ENCODE measurements at regions not wholly inside any gene's neighbourhood (a gene's known extent, or its start where the extent isn't known, plus 50 kb on each side); places are given as distances from the start of the nearest gene placed in this dataset.

DNA sequence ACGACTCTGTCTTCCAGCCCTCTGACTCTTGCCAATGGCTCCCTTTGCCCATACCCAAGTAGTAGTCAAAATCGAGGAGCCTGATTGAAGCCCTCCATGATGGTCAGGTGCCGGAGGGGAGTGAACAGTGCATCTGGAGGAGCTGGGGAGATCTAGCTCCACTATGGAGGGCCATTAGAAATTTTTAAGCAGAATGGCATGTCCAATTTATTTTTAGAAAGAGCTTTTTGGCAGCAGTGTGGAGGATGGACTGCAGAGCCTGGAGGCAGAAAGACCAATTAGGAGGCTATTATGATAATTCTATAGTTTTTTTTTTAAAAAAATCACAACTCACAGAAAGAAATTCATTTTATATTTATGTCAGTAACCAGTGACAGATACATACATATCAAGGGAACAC is 92.7 kb upstream of the SLC7A1 start:
- DNase-seq (ENCODE audit: low read depth) = no peak
- TF ChIP-seq, protein P1, sequence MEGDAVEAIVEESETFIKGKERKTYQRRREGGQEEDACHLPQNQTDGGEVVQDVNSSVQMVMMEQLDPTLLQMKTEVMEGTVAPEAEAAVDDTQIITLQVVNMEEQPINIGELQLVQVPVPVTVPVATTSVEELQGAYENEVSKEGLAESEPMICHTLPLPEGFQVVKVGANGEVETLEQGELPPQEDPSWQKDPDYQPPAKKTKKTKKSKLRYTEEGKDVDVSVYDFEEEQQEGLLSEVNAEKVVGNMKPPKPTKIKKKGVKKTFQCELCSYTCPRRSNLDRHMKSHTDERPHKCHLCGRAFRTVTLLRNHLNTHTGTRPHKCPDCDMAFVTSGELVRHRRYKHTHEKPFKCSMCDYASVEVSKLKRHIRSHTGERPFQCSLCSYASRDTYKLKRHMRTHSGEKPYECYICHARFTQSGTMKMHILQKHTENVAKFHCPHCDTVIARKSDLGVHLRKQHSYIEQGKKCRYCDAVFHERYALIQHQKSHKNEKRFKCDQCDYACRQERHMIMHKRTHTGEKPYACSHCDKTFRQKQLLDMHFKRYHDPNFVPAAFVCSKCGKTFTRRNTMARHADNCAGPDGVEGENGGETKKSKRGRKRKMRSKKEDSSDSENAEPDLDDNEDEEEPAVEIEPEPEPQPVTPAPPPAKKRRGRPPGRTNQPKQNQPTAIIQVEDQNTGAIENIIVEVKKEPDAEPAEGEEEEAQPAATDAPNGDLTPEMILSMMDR (IDR thresholded peaks at IDR 0.05; ENCODE audit: insufficient read depth, low read depth, low read length) = no peak
- no peak overlapping the region for H3K4me3 ChIP-seq (ENCODE audit: low read depth, low read length)

DNA sequence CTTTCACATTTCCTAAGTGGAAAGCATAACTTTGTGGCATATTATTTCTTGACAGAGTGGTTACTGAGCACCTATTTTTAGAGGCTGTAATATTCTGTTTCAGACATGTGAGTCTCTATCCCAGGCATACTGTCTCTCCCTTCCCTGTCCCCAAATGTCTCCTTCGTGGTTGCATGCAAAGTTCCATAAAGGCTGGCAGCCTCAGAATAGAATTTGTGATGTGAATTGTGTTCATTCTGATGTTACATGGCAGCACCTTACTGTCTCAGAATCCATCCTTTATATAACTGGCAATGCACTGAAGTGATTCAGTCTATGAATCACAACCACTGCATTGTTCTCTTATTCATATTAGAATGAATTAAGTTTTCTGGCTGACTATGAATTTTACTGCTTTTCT is 89.0 kb upstream of the SLC7A1 start:
- H3K4me3 ChIP-seq (ENCODE audit: low read depth, low read length) = no peak overlapping the region
- TF ChIP-seq, protein P1 (IDR thresholded peaks at IDR 0.05; ENCODE audit: insufficient read depth, low read depth, low read length) = no peak
- DNase-seq (ENCODE audit: low read depth) = no peak

DNA sequence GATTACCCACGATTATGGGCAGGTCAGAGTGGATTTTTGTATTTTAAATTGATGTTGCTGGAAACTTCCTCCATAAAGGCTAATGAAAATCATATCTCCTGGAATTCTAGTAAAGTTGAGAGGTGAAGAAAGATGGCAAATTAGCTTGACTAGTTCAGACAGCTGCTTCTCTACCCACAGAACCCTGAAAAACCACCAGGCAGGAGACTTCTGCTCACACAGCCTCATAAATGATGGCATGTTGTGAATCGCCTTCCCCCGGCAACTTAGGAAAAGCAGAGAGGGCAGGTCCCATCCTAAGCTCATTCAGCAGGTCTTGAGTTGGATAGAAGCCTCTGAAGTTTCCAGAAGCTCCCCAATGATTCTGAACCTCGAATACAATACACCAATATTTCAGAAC is 87.6 kb upstream of the SLC7A1 start:
- DNase-seq (ENCODE audit: low read depth) = no peak
- TF ChIP-seq, protein P1 (IDR thresholded peaks at IDR 0.05; ENCODE audit: insufficient read depth, low read depth, low read length) = no peak
- no peak overlapping the region for H3K4me3 ChIP-seq (ENCODE audit: low read depth, low read length)

DNA sequence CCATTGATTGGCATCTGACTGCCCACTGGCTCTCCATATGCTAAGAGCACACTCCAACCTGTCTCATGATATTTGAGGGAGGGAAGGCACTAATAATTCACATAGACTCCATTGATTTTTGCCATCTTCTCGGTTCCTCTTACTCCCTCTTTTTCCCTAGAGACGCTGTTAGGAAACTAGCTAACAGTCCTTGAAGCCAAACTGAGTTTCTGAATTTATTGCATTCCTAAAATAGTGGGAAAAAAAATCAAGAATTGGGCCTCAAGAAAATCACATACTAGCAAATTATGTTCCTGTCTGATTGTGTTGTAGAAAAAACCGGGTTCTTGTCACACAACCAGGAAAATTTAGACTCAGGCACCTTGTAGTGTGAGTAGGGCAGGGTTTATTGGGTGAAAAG is 86.4 kb upstream of the SLC7A1 start:
- DNase-seq (ENCODE audit: low read depth) = no peak
- TF ChIP-seq, protein P1 (IDR thresholded peaks at IDR 0.05; ENCODE audit: insufficient read depth, low read depth, low read length) = no peak
- no peak overlapping the region for H3K4me3 ChIP-seq (ENCODE audit: low read depth, low read length)

DNA sequence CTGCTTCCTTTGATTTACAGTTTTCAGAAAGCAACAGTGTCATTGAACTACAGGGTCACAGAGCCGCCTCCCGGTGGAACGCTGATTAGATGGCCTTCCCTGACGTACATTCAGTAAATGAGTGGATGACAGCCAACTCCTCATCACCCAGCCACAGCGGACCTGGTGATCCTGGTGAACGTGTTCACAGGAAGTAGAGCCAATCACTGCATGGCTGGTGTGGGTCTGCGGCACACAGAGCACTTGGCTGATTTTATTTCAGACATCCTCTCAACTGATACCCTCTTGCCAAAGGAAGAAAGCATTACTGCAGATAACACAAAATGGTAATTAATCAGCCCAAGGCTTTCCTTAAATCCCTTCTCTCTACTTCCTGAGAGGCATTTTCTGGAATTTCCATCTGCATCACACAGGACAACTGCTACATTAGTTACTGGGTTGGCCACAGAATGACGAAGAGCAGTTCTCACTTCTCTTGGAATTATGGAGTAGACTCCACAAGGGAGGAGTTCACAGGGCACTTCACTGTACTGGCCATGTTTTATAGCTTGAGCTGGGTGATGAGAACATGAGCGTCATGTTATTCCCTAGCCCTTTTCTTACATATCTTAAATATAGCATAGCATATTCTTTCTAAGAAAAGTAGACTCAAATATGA is 84.0 kb upstream of the SLC7A1 start:
- TF ChIP-seq, protein P1 (IDR thresholded peaks at IDR 0.05; ENCODE audit: insufficient read depth, low read depth, low read length) = no peak
- no peak overlapping the region for H3K4me3 ChIP-seq (ENCODE audit: low read depth, low read length)
- no peak for DNase-seq (ENCODE audit: low read depth)

DNA sequence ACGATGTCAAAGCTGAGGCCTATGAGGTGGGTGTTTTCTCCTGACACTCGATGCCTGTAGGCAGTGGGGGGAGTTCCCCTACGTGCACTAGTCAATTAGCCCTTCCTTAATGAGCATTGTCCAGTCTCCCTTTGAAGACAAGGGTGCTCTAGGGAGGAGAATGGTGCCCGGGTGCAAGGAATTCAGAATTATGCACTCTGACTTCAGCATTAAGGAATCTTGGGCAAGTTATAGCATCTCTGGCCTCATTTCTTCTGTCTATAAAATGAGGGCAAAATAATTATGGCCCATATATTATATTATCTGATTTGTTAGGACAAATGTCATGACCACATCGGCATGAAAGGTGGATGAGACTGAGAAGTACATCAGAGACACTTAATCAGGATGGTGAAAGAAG is 82.1 kb upstream of the SLC7A1 start:
- DNase-seq (ENCODE audit: low read depth) = no peak
- H3K4me3 ChIP-seq (ENCODE audit: low read depth, low read length) = no peak overlapping the region
- TF ChIP-seq, protein P1 (IDR thresholded peaks at IDR 0.05; ENCODE audit: insufficient read depth, low read depth, low read length) = no peak

DNA sequence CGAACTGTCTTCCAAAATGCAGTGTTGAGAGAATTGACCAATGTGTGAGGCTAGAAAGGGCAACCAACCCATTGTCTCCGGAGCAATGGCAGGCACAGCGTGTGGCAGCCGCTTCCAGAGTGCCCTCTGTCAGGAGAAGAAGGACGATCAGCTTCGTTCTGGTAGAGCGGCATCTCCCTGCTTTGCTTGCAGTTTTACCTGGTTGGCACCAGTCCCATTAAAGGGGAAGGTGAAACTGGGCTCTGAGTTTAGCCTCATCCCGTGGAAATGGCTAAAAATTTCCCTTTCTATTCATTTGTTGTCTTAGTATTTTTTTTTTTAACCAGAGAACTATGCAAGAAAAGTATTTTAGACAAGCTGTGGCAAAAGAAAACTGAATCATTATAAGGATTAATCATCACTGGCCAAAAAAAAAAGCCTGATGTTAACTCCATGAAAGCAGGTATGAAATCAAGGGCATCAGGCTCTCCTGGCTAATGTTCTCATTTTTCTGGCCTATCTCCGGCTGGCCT is 81.5 kb upstream of the SLC7A1 start:
- DNase-seq (ENCODE audit: low read depth) = no peak
- TF ChIP-seq, protein P1 (IDR thresholded peaks at IDR 0.05; ENCODE audit: insufficient read depth, low read depth, low read length) = no peak

More for the DNA sequence above, 81.5 kb upstream of the SLC7A1 start:
- no peak overlapping the region for H3K4me3 ChIP-seq (ENCODE audit: low read depth, low read length)
